Activated B cell treated with CpG ODN at 0.5 μM for 24 hours (primary cell): ENCODE measurements at regions not wholly inside any gene's neighbourhood (a gene's known extent, or its start where the extent isn't known, plus 50 kb on each side); places are given as distances from the start of the nearest gene placed in this dataset.

Experiments used
- ATAC-seq: fragments of 200-7000 bp; cut with Tn5 transposase; one replicate; pipeline ENCODE4 v1.10.0; 2021; ENCODE audit warnings: low read depth, mild to moderate bottlenecking, moderate library complexity
- CTCF ChIA-PET: fragments of 350-600 bp; sonication (Branson Sonifier 250); formaldehyde crosslinking; loops from one replicate; lab custom pipeline; 2021; ENCODE audit warnings: antibody characterized with exemption; lab: Charles Lee
- POLR2A ChIA-PET: fragments of 350-600 bp; sonication (Branson Sonifier 250); formaldehyde crosslinking; loops from one replicate; lab custom pipeline; 2021; ENCODE audit warnings: antibody characterized with exemption; lab: Charles Lee
- DNase-seq: peaks from one replicate; pipeline ENCODE4 v3.0.0; 2022
- H3K27ac Mint-ChIP-seq: one replicate; pipeline ENCODE4 v1.8.0; 2020; ENCODE audit warnings: mixed read lengths
- H3K27me3 Mint-ChIP-seq: one replicate; pipeline ENCODE4 v1.8.0; 2021; ENCODE audit warnings: mixed read lengths
- H3K36me3 Mint-ChIP-seq: one replicate; pipeline ENCODE4 v1.8.0; 2021; ENCODE audit warnings: low read depth, mixed read lengths
- H3K4me1 Mint-ChIP-seq: one replicate; pipeline ENCODE4 v1.8.0; 2021; ENCODE audit warnings: mixed read lengths
- H3K4me3 Mint-ChIP-seq: one replicate; pipeline ENCODE4 v1.8.0; 2020; ENCODE audit warnings: mild to moderate bottlenecking, mixed read lengths
- H3K9me3 Mint-ChIP-seq: one replicate; pipeline ENCODE4 v1.8.0; 2020; ENCODE audit warnings: mixed read lengths
- CTCF ChIP-seq: fragments of 200-600 bp; IDR thresholded peaks from one replicate; pipeline ENCODE4 v1.8.0; 2022; ENCODE audit warnings: antibody characterized with exemption, mild to moderate bottlenecking
- intact Hi-C: fragments of 100-400 bp; cut with micrococcal nuclease; formaldehyde crosslinking; loops from one replicate; pipeline ENCODE4 v1.15.1; 2024

- H3K36me3 Mint-ChIP-seq, result no peaks in the 10 kb centered on the region
Observed at GRCh38 chr5:166883016-166883415, 1408.4 kb upstream of the WWC1 start.

GRCh38 chr5:166898166-166898565, 1393.3 kb upstream of the WWC1 start:
- no peaks in the 10 kb centered on the region for H3K36me3 Mint-ChIP-seq
- no peaks in the 10 kb centered on the region for H3K27me3 Mint-ChIP-seq
- intact Hi-C loops, result no loop called here
- ATAC-seq (no peak), DNase-seq (no peak)
- no peak for TF ChIP-seq CTCF
- ChIA-PET CTCF (no interaction called here), POLR2A (no interaction called here)
- H3K9me3 Mint-ChIP-seq, result peaks cover 4% of the 10 kb centered on the region
- no peak overlapping the region for H3K4me3 Mint-ChIP-seq
- no peak overlapping the region for H3K27ac Mint-ChIP-seq
- H3K4me1 Mint-ChIP-seq, result no peaks in the 10 kb centered on the region

More at GRCh38 chr5:166883016-166883415, 1408.4 kb upstream of the WWC1 start:
- Mint-ChIP-seq H3K27me3 (no peaks in the 10 kb centered on the region), H3K4me1 (no peaks in the 10 kb centered on the region), H3K27ac (no peak overlapping the region), H3K9me3 (no peaks in the 10 kb centered on the region), H3K4me3 (no peak overlapping the region)
- intact Hi-C loops, result no loop called here
- ATAC-seq, result no peak
- ChIA-PET CTCF (no interaction called here), POLR2A (no interaction called here)
- no peak for DNase-seq
- TF ChIP-seq CTCF, result no peak

GRCh38 chr5:166899343-166899742, 1392.1 kb upstream of the WWC1 start:
- POLR2A ChIA-PET, result no interaction called here
- Mint-ChIP-seq H3K27ac (no peak overlapping the region), H3K4me3 (no peak overlapping the region), H3K27me3 (no peaks in the 10 kb centered on the region), H3K36me3 (no peaks in the 10 kb centered on the region), H3K4me1 (no peaks in the 10 kb centered on the region), H3K9me3 (peaks cover 4% of the 10 kb centered on the region)
- ATAC-seq (no peak), DNase-seq (no peak)
- intact Hi-C loops, result no loop called here
- CTCF ChIA-PET, result no interaction called here
- no peak for TF ChIP-seq CTCF

- no peak for DNase-seq
- ATAC-seq, result no peak
- H3K36me3 Mint-ChIP-seq, result no peaks in the 10 kb centered on the region
- POLR2A ChIA-PET, result no interaction called here
- no peaks in the 10 kb centered on the region for H3K27me3 Mint-ChIP-seq
- H3K9me3 Mint-ChIP-seq, result peaks cover 2% of the 10 kb centered on the region
- no peak overlapping the region for H3K4me3 Mint-ChIP-seq
- H3K4me1 Mint-ChIP-seq, result no peaks in the 10 kb centered on the region
- no peak overlapping the region for H3K27ac Mint-ChIP-seq
- CTCF ChIA-PET, result no interaction called here
- intact Hi-C loops, result no loop called here
- TF ChIP-seq CTCF, result no peak
Observed at GRCh38 chr5:166904571-166904970, 1386.9 kb upstream of the WWC1 start.

- ChIA-PET CTCF (no interaction called here), POLR2A (no interaction called here)
- no peaks in the 10 kb centered on the region for H3K36me3 Mint-ChIP-seq
- peaks cover 2% of the 10 kb centered on the region for H3K9me3 Mint-ChIP-seq
- DNase-seq, result no peak
- no peaks in the 10 kb centered on the region for H3K27me3 Mint-ChIP-seq
- intact Hi-C loops, result no loop called here
- no peak for TF ChIP-seq CTCF
- H3K4me1 Mint-ChIP-seq, result no peaks in the 10 kb centered on the region
- H3K4me3 Mint-ChIP-seq, result no peak overlapping the region
- no peak overlapping the region for H3K27ac Mint-ChIP-seq
- ATAC-seq, result no peak
Observed at GRCh38 chr5:166906991-166907713, 1384.3 kb upstream of the WWC1 start.
